NCI-H748 (cell line): ENCODE measurements at regions not wholly inside any gene's neighbourhood (a gene's known extent, or its start where the extent isn't known, plus 50 kb on each side); places are given as distances from the start of the nearest gene placed in this dataset.
"Not testable (repeated sequence)": the region's sequence is repeated elsewhere in the genome, so short reads cannot be mapped to it uniquely, and the experiment has no call there.

Source experiments
- DNase-seq: peaks from one replicate; lab custom pipeline; 2025; ENCODE audit not compliant: unreplicated experiment; lab: John Stamatoyannopoulos, UW

GRCh38 chr6:168943231-168943905 is 310.3 kb downstream of the THBS2 start:
- DNase-seq, result no peak

GRCh38 chr6:168942646-168943045 is 311.0 kb downstream of the THBS2 start:
- DNase-seq, result no peak

- DNase-seq, result no peak
Observed at GRCh38 chr6:168941036-168941435, 312.6 kb downstream of the THBS2 start.

GRCh38 chr6:168939796-168940195 is 313.9 kb downstream of the THBS2 start:
- no peak for DNase-seq

- DNase-seq, result no peak
Observed at GRCh38 chr6:168939041-168939440, 314.6 kb downstream of the THBS2 start.

- DNase-seq, result no peak
Observed at GRCh38 chr6:168938546-168938945, 315.1 kb downstream of the THBS2 start.

GRCh38 chr6:168937054-168937453 is 316.6 kb downstream of the THBS2 start:
- no peak for DNase-seq

GRCh38 chr6:168935628-168936010 is 318.0 kb downstream of the THBS2 start:
- no peak for DNase-seq

- DNase-seq, result no peak
Observed at GRCh38 chr6:168934660-168935627, 318.7 kb downstream of the THBS2 start.

GRCh38 chr6:168932171-168932570 is 321.5 kb downstream of the THBS2 start:
- not testable (repeated sequence) for DNase-seq

GRCh38 chr6:168931072-168931471 is 322.6 kb downstream of the THBS2 start:
- not testable (repeated sequence) for DNase-seq

GRCh38 chr6:168929871-168930450 is 323.7 kb downstream of the THBS2 start:
- DNase-seq, result no peak

GRCh38 chr6:168928012-168928411 is 325.6 kb downstream of the THBS2 start:
- no peak for DNase-seq

GRCh38 chr6:168927026-168927425 is 326.6 kb downstream of the THBS2 start:
- DNase-seq, result no peak

GRCh38 chr6:168926306-168926705 is 327.3 kb downstream of the THBS2 start:
- no peak for DNase-seq

GRCh38 chr6:168925671-168926070 is 328.0 kb downstream of the THBS2 start:
- DNase-seq, result no peak

- no peak for DNase-seq
Observed at GRCh38 chr6:168923171-168923570, 330.5 kb downstream of the THBS2 start.

GRCh38 chr6:168922436-168922835 is 331.2 kb downstream of the THBS2 start:
- DNase-seq, result no peak

GRCh38 chr6:168920289-168920688 is 333.4 kb downstream of the THBS2 start:
- DNase-seq, result no peak

GRCh38 chr6:168919470-168920179 is 334.0 kb downstream of the THBS2 start:
- no peak for DNase-seq

GRCh38 chr6:168916576-168917211 is 337.0 kb downstream of the THBS2 start:
- DNase-seq, result no peak
